Astrocyte (in vitro differentiated cells and primary cell): ENCODE measurements at regions not wholly inside any gene's neighbourhood (a gene's known extent, or its start where the extent isn't known, plus 50 kb on each side); places are given as distances from the start of the nearest gene placed in this dataset.

ENCODE experiments used
- CTCF ChIP-seq: IDR thresholded peaks from 2 replicates; pipeline ENCODE4 v1.5.1; 2011; ENCODE audit warnings: low read depth, mild to moderate bottlenecking, inconsistent platforms, low read length, moderate library complexity; ENCODE audit not compliant: insufficient read depth
- EZH2 ChIP-seq: IDR thresholded peaks from 2 replicates; pipeline ENCODE4 v1.6.1; 2012; ENCODE audit warnings: mild to moderate bottlenecking, low read length, inconsistent platforms; ENCODE audit not compliant: insufficient read depth

- TF ChIP-seq CTCF (no peak), EZH2 (no peak)
These were observed 390.8 kb upstream of the IRAK1BP1 start for GRCh38 chr6:78476561-78476960.
